Immature natural killer cell (primary cell): ENCODE measurements at regions not wholly inside any gene's neighbourhood (a gene's known extent, or its start where the extent isn't known, plus 50 kb on each side); places are given as distances from the start of the nearest gene placed in this dataset.

Experiments
- DNase-seq, 3 donors: peaks; one replicate each; pipeline ENCODE4 v3.0.0; 2022; ENCODE audit warnings: mixed read lengths in 1 of 3
- H3K27ac Mint-ChIP-seq, 6 donors: one replicate each; pipeline ENCODE4 v1.8.0; 2020; ENCODE audit warnings: mixed read lengths in 6 of 6, mild to moderate bottlenecking in 5 of 6, inconsistent platforms in 4 of 6, moderate library complexity in 3 of 6
- H3K27me3 Mint-ChIP-seq, 3 donors: one replicate each; pipeline ENCODE4 v1.8.0; 2020 to 2021; ENCODE audit warnings: low read depth in 3 of 3, mild to moderate bottlenecking in 3 of 3, mixed read lengths in 3 of 3, moderate library complexity in 3 of 3, inconsistent platforms in 1 of 3
- H3K36me3 Mint-ChIP-seq, 3 donors: one replicate each; pipeline ENCODE4 v1.8.0; 2020; ENCODE audit warnings: mixed read lengths in 3 of 3, inconsistent platforms in 2 of 3, mild to moderate bottlenecking in 2 of 3
- H3K4me1 Mint-ChIP-seq, 2 donors: one replicate each; pipeline ENCODE4 v1.8.0; 2020; ENCODE audit warnings: inconsistent platforms in 2 of 2, mild to moderate bottlenecking in 2 of 2, mixed read lengths in 2 of 2, moderate library complexity in 1 of 2
- H3K4me3 Mint-ChIP-seq, 5 donors: one replicate each; pipeline ENCODE4 v1.8.0; 2020; ENCODE audit warnings: mild to moderate bottlenecking in 5 of 5, mixed read lengths in 5 of 5, inconsistent platforms in 3 of 5, moderate library complexity in 3 of 5
- H3K9me3 Mint-ChIP-seq, 6 donors: one replicate each; pipeline ENCODE4 v1.8.0; 2020; ENCODE audit warnings: mild to moderate bottlenecking in 6 of 6, mixed read lengths in 6 of 6, inconsistent platforms in 4 of 6, moderate library complexity in 3 of 6

- Mint-ChIP-seq H3K27me3 (peaks cover 0 to 6% (median 0%) of the 10 kb centered on the region in 3 donors), H3K4me3 (no peak overlapping the region), H3K4me1 (no peaks in the 10 kb centered on the region), H3K36me3 (peaks cover 0 to 5% (median 0%) of the 10 kb centered on the region in 3 donors), H3K27ac (no peak overlapping the region), H3K9me3 (peaks cover 0 to 13% (median 11%) of the 10 kb centered on the region in 6 donors)
- DNase-seq: no peak
Observed at GRCh38 chr6:105779110-105779509, 307.0 kb upstream of the PRDM1 start.

GRCh38 chr6:105775095-105775494 lies 311.0 kb upstream of the PRDM1 start:
- DNase-seq: no peak
- H3K27me3 Mint-ChIP-seq: peaks cover 0 to 6% (median 3%) of the 10 kb centered on the region in 3 donors
- H3K9me3 Mint-ChIP-seq: peaks cover 0 to 13% (median 11%) of the 10 kb centered on the region in 6 donors
- no peak overlapping the region for H3K27ac Mint-ChIP-seq
- H3K4me1 Mint-ChIP-seq: no peaks in the 10 kb centered on the region
- H3K4me3 Mint-ChIP-seq: no peak overlapping the region
- peaks cover 0 to 5% (median 0%) of the 10 kb centered on the region in 3 donors for H3K36me3 Mint-ChIP-seq

GRCh38 chr6:105774247-105774646 lies 311.9 kb upstream of the PRDM1 start:
- no peak for DNase-seq
- Mint-ChIP-seq H3K36me3 (peaks cover 0 to 5% (median 0%) of the 10 kb centered on the region in 3 donors), H3K9me3 (peaks cover 0 to 13% (median 11%) of the 10 kb centered on the region in 6 donors), H3K27me3 (peaks cover 0 to 6% (median 3%) of the 10 kb centered on the region in 3 donors), H3K27ac (no peak overlapping the region), H3K4me3 (no peak overlapping the region), H3K4me1 (no peaks in the 10 kb centered on the region)

- no peak for DNase-seq
- H3K27me3 Mint-ChIP-seq: peaks cover 0 to 6% (median 3%) of the 10 kb centered on the region in 3 donors
- H3K27ac Mint-ChIP-seq: no peak overlapping the region
- no peaks in the 10 kb centered on the region for H3K4me1 Mint-ChIP-seq
- peaks cover 0 to 13% (median 11%) of the 10 kb centered on the region in 6 donors for H3K9me3 Mint-ChIP-seq
- H3K36me3 Mint-ChIP-seq: no peaks in the 10 kb centered on the region
- no peak overlapping the region for H3K4me3 Mint-ChIP-seq
Observed at GRCh38 chr6:105771313-105771970, 314.7 kb upstream of the PRDM1 start.

- Mint-ChIP-seq H3K27me3 (peaks cover 0 to 4% (median 2%) of the 10 kb centered on the region in 3 donors), H3K27ac (no peak overlapping the region), H3K9me3 (peaks cover 0 to 6% (median 3%) of the 10 kb centered on the region in 6 donors), H3K4me3 (no peak overlapping the region), H3K36me3 (no peaks in the 10 kb centered on the region), H3K4me1 (no peaks in the 10 kb centered on the region)
- DNase-seq: no peak
Observed at GRCh38 chr6:105769987-105770386, 316.1 kb upstream of the PRDM1 start.

GRCh38 chr6:105769197-105769596 lies 316.9 kb upstream of the PRDM1 start:
- no peak overlapping the region for H3K4me3 Mint-ChIP-seq
- no peaks in the 10 kb centered on the region for H3K36me3 Mint-ChIP-seq

GRCh38 chr6:105767541-105767940 lies 318.6 kb upstream of the PRDM1 start:
- no peak overlapping the region for H3K4me3 Mint-ChIP-seq
- H3K9me3 Mint-ChIP-seq: no peaks in the 10 kb centered on the region
- no peaks in the 10 kb centered on the region for H3K4me1 Mint-ChIP-seq
- peaks cover 0 to 5% (median 4%) of the 10 kb centered on the region in 3 donors for H3K27me3 Mint-ChIP-seq
- no peaks in the 10 kb centered on the region for H3K36me3 Mint-ChIP-seq
- no peak overlapping the region for H3K27ac Mint-ChIP-seq
- no peak for DNase-seq

More at GRCh38 chr6:105769197-105769596, 316.9 kb upstream of the PRDM1 start:
- Mint-ChIP-seq H3K27me3 (peaks cover 0 to 6% (median 2%) of the 10 kb centered on the region in 3 donors), H3K9me3 (no peaks in the 10 kb centered on the region), H3K4me1 (no peaks in the 10 kb centered on the region), H3K27ac (no peak overlapping the region)
- no peak for DNase-seq

- Mint-ChIP-seq H3K27me3 (peaks cover 1 to 7% (median 4%) of the 10 kb centered on the region in 3 donors), H3K27ac (no peak overlapping the region), H3K4me1 (no peaks in the 10 kb centered on the region), H3K4me3 (no peak overlapping the region), H3K9me3 (no peaks in the 10 kb centered on the region), H3K36me3 (no peaks in the 10 kb centered on the region)
- no peak for DNase-seq
Observed at GRCh38 chr6:105765239-105765638, 320.9 kb upstream of the PRDM1 start.

- H3K9me3 Mint-ChIP-seq: no peaks in the 10 kb centered on the region
- no peak for DNase-seq
- no peaks in the 10 kb centered on the region for H3K4me1 Mint-ChIP-seq
- no peak overlapping the region for H3K27ac Mint-ChIP-seq
- peaks cover 1 to 7% (median 4%) of the 10 kb centered on the region in 3 donors for H3K27me3 Mint-ChIP-seq
- no peaks in the 10 kb centered on the region for H3K36me3 Mint-ChIP-seq
- no peak overlapping the region for H3K4me3 Mint-ChIP-seq
Observed at GRCh38 chr6:105764315-105764714, 321.8 kb upstream of the PRDM1 start.

- Mint-ChIP-seq H3K4me1 (no peaks in the 10 kb centered on the region), H3K27me3 (peaks cover 1 to 7% (median 6%) of the 10 kb centered on the region in 3 donors), H3K4me3 (no peak overlapping the region), H3K9me3 (no peaks in the 10 kb centered on the region), H3K27ac (no peak overlapping the region), H3K36me3 (no peaks in the 10 kb centered on the region)
- no peak for DNase-seq
Observed at GRCh38 chr6:105763866-105764265, 322.3 kb upstream of the PRDM1 start.

GRCh38 chr6:105760746-105761145 lies 325.4 kb upstream of the PRDM1 start:
- peaks cover 1 to 7% (median 6%) of the 10 kb centered on the region in 3 donors for H3K27me3 Mint-ChIP-seq
- no peaks in the 10 kb centered on the region for H3K36me3 Mint-ChIP-seq
- DNase-seq: no peak

GRCh38 chr6:105759946-105760345 lies 326.2 kb upstream of the PRDM1 start:
- Mint-ChIP-seq H3K4me3 (no peak overlapping the region), H3K9me3 (no peaks in the 10 kb centered on the region), H3K4me1 (no peaks in the 10 kb centered on the region), H3K27me3 (peaks cover 1 to 6% (median 4%) of the 10 kb centered on the region in 3 donors), H3K36me3 (no peaks in the 10 kb centered on the region), H3K27ac (no peak overlapping the region)
- DNase-seq: no peak

More at GRCh38 chr6:105760746-105761145, 325.4 kb upstream of the PRDM1 start:
- Mint-ChIP-seq H3K4me1 (no peaks in the 10 kb centered on the region), H3K4me3 (no peak overlapping the region), H3K27ac (no peak overlapping the region), H3K9me3 (no peaks in the 10 kb centered on the region)

GRCh38 chr6:105759015-105759414 lies 327.1 kb upstream of the PRDM1 start:
- Mint-ChIP-seq H3K36me3 (no peaks in the 10 kb centered on the region), H3K4me3 (no peak overlapping the region), H3K27me3 (peaks cover 1 to 3% (median 3%) of the 10 kb centered on the region in 3 donors), H3K4me1 (no peaks in the 10 kb centered on the region), H3K27ac (no peak overlapping the region), H3K9me3 (no peaks in the 10 kb centered on the region)
- DNase-seq: no peak

GRCh38 chr6:105757512-105758200 lies 328.5 kb upstream of the PRDM1 start:
- Mint-ChIP-seq H3K4me1 (no peaks in the 10 kb centered on the region), H3K27ac (no peak overlapping the region), H3K9me3 (no peaks in the 10 kb centered on the region), H3K4me3 (no peak overlapping the region), H3K36me3 (no peaks in the 10 kb centered on the region), H3K27me3 (peaks cover 1 to 2% (median 2%) of the 10 kb centered on the region in 3 donors)
- no peak for DNase-seq
